GM23338 (cell line): ENCODE measurements at regions not wholly inside any gene's neighbourhood (a gene's known extent, or its start where the extent isn't known, plus 50 kb on each side); places are given as distances from the start of the nearest gene placed in this dataset.

Experiments used
- ATAC-seq: fragments of 200-7000 bp; cut with Tn5 transposase; 3 replicates; pipeline ENCODE4 v1.9.1; 2020
- DNase-seq: peaks from one replicate; pipeline ENCODE4 v3.0.0-alpha.2; 2015; ENCODE audit warnings: low spot score
- H2AFZ ChIP-seq: fragments of 200-600 bp; sonication (generic); 2 replicates; pipeline ENCODE4 v1.8.0; 2016; ENCODE audit warnings: antibody characterized with exemption, mild to moderate bottlenecking, moderate library complexity
- H3F3A ChIP-seq: fragments of 200-600 bp; sonication (generic); replicated peaks from 2 replicates; pipeline ENCODE4 v1.8.0; 2017; ENCODE audit warnings: antibody characterized with exemption, mixed run types, low read depth
- H3K27ac ChIP-seq: fragments of 200-600 bp; sonication (generic); 2 replicates; pipeline ENCODE4 v1.6.1; 2016; ENCODE audit warnings: low read depth
- H3K27me3 ChIP-seq: fragments of 200-600 bp; sonication (generic); 2 replicates; pipeline ENCODE4 v1.8.0; 2016; ENCODE audit warnings: mild to moderate bottlenecking, mixed run types, moderate library complexity; ENCODE audit not compliant: insufficient read depth
- H3K36me3 ChIP-seq: fragments of 200-600 bp; sonication (generic); 2 replicates; pipeline ENCODE4 v1.8.0; 2016; ENCODE audit warnings: mild to moderate bottlenecking; ENCODE audit not compliant: insufficient read depth
- H3K4me1 ChIP-seq: fragments of 200-600 bp; sonication (generic); 2 replicates; pipeline ENCODE4 v1.8.0; 2016; ENCODE audit warnings: mild to moderate bottlenecking, moderate library complexity; ENCODE audit not compliant: insufficient read depth
- H3K4me2 ChIP-seq: fragments of 200-600 bp; sonication (generic); 2 replicates; pipeline ENCODE4 v1.7.1; 2017; ENCODE audit warnings: mixed run types
- H3K4me3 ChIP-seq: fragments of 200-600 bp; sonication (generic); 2 replicates; pipeline ENCODE4 v1.6.1; 2016; ENCODE audit warnings: mixed run types
- H3K79me2 ChIP-seq: fragments of 200-600 bp; sonication (generic); replicated peaks from 2 replicates; pipeline ENCODE4 v1.8.0; 2017; ENCODE audit warnings: mild to moderate bottlenecking; ENCODE audit not compliant: insufficient read depth
- H3K9me2 ChIP-seq: fragments of 200-600 bp; sonication (generic); 2 replicates; pipeline ENCODE4 v1.8.0; 2017; ENCODE audit not compliant: insufficient read depth
- H4K20me1 ChIP-seq: fragments of 200-600 bp; sonication (generic); replicated peaks from 2 replicates; pipeline ENCODE4 v1.8.0; 2017; ENCODE audit warnings: mild to moderate bottlenecking; ENCODE audit not compliant: insufficient read depth
- H3K27ac Mint-ChIP-seq: 2 replicates; pipeline ENCODE4 v1.8.0; 2020; ENCODE audit warnings: inconsistent platforms, mild to moderate bottlenecking, moderate library complexity, mixed read lengths
- H3K27me3 Mint-ChIP-seq: 3 replicates; pipeline ENCODE4 v1.8.0; 2022; ENCODE audit warnings: low read depth, mild to moderate bottlenecking, moderate library complexity, mixed read lengths, inconsistent platforms; ENCODE audit not compliant: insufficient read depth, poor library complexity
- H3K36me3 Mint-ChIP-seq: 3 replicates; pipeline ENCODE4 v1.8.0; 2021; ENCODE audit warnings: low read depth, mild to moderate bottlenecking, inconsistent platforms, moderate library complexity, mixed read lengths
- H3K4me1 Mint-ChIP-seq: 3 replicates; pipeline ENCODE4 v1.8.0; 2020; ENCODE audit warnings: mild to moderate bottlenecking, inconsistent platforms, mixed read lengths
- H3K4me3 Mint-ChIP-seq: 3 replicates; pipeline ENCODE4 v1.8.0; 2021; ENCODE audit warnings: moderate library complexity, mild to moderate bottlenecking, inconsistent platforms, mixed read lengths
- H3K9me3 Mint-ChIP-seq: 3 replicates; pipeline ENCODE4 v1.8.0; 2020; ENCODE audit warnings: moderate library complexity, mild to moderate bottlenecking, inconsistent platforms, mixed read lengths
- CREB1 ChIP-seq: fragments of 250-450 bp; sonication (Bioruptor Pico); IDR thresholded peaks from 2 replicates; pipeline ENCODE4 v1.5.0; 2020; ENCODE audit warnings: low read depth, mild to moderate bottlenecking, moderate library complexity
- EZH2 ChIP-seq: fragments of 200-600 bp; sonication (generic); IDR thresholded peaks from one replicate; pipeline ENCODE4 v1.8.0; 2017; ENCODE audit warnings: antibody characterized with exemption, mild to moderate bottlenecking, low read depth; ENCODE audit not compliant: unreplicated experiment
- EZH2phosphoT487 ChIP-seq: fragments of 200-600 bp; sonication (generic); IDR thresholded peaks from one replicate; pipeline ENCODE4 v1.8.1; 2018; ENCODE audit warnings: antibody characterized with exemption; ENCODE audit not compliant: unreplicated experiment
- JUNB ChIP-seq: IDR thresholded peaks from one replicate; pipeline ENCODE4 v1.6.1; 2016; ENCODE audit warnings: antibody characterized with exemption; ENCODE audit not compliant: unreplicated experiment
- POLR2AphosphoS5 ChIP-seq: IDR thresholded peaks from 2 replicates; pipeline ENCODE4 v1.6.1; 2016; ENCODE audit warnings: antibody characterized with exemption, low read depth
- ZNF114 ChIP-seq: fragments of 250-450 bp; sonication (Bioruptor Pico); IDR thresholded peaks from 2 replicates; pipeline ENCODE4 v1.5.0; 2020; ENCODE audit warnings: mild to moderate bottlenecking, moderate library complexity
- ZNF331 ChIP-seq: fragments of 250-450 bp; sonication (Bioruptor Pico); IDR thresholded peaks from 2 replicates; pipeline ENCODE4 v1.5.0; 2020; ENCODE audit warnings: low read depth, mild to moderate bottlenecking, moderate library complexity
- TF ChIP-seq, protein P1 (sequence below): fragments of 250-450 bp; sonication (Bioruptor Pico); IDR thresholded peaks from 2 replicates; pipeline ENCODE4 v1.5.0; 2020; ENCODE audit warnings: mild to moderate bottlenecking, moderate library complexity
- TF ChIP-seq, protein P2 (sequence below): IDR thresholded peaks from 2 replicates; pipeline ENCODE4 v1.6.1; 2016; ENCODE audit warnings: antibody characterized with exemption

DNA sequence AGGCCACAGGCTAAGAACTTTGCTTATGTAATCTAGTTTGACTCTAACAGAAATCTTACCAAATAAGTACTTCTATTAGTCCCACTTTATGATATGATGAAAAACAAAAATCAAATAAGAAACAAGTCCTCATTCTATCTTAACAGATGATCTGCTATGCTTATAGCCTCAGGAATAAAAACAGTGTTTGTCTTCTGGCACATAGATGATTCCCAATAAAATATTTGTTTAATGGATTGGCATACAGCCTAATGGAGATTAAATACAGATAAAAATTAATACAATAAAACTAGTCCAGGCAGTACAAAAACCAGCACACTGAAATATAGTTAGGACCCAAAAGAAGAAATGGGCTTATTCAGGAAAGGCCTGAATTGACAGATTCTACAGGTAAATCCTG, 971.4 kb upstream of the WWC1 start:
- H3K27me3 ChIP-seq: no peaks in the 10 kb centered on the region
- H3K9me2 ChIP-seq: 0 out of 2 replicates have a peak, but pooled peaks cover 7% of the 10 kb centered on the region
- H3K27ac ChIP-seq: no peak overlapping the region
- peaks cover 2% of the 10 kb centered on the region for H3K27me3 Mint-ChIP-seq
- no peak for TF ChIP-seq POLR2AphosphoS5
- no peak for TF ChIP-seq CREB1 (CRISPR knock-in tag)
- TF ChIP-seq, protein P1, sequence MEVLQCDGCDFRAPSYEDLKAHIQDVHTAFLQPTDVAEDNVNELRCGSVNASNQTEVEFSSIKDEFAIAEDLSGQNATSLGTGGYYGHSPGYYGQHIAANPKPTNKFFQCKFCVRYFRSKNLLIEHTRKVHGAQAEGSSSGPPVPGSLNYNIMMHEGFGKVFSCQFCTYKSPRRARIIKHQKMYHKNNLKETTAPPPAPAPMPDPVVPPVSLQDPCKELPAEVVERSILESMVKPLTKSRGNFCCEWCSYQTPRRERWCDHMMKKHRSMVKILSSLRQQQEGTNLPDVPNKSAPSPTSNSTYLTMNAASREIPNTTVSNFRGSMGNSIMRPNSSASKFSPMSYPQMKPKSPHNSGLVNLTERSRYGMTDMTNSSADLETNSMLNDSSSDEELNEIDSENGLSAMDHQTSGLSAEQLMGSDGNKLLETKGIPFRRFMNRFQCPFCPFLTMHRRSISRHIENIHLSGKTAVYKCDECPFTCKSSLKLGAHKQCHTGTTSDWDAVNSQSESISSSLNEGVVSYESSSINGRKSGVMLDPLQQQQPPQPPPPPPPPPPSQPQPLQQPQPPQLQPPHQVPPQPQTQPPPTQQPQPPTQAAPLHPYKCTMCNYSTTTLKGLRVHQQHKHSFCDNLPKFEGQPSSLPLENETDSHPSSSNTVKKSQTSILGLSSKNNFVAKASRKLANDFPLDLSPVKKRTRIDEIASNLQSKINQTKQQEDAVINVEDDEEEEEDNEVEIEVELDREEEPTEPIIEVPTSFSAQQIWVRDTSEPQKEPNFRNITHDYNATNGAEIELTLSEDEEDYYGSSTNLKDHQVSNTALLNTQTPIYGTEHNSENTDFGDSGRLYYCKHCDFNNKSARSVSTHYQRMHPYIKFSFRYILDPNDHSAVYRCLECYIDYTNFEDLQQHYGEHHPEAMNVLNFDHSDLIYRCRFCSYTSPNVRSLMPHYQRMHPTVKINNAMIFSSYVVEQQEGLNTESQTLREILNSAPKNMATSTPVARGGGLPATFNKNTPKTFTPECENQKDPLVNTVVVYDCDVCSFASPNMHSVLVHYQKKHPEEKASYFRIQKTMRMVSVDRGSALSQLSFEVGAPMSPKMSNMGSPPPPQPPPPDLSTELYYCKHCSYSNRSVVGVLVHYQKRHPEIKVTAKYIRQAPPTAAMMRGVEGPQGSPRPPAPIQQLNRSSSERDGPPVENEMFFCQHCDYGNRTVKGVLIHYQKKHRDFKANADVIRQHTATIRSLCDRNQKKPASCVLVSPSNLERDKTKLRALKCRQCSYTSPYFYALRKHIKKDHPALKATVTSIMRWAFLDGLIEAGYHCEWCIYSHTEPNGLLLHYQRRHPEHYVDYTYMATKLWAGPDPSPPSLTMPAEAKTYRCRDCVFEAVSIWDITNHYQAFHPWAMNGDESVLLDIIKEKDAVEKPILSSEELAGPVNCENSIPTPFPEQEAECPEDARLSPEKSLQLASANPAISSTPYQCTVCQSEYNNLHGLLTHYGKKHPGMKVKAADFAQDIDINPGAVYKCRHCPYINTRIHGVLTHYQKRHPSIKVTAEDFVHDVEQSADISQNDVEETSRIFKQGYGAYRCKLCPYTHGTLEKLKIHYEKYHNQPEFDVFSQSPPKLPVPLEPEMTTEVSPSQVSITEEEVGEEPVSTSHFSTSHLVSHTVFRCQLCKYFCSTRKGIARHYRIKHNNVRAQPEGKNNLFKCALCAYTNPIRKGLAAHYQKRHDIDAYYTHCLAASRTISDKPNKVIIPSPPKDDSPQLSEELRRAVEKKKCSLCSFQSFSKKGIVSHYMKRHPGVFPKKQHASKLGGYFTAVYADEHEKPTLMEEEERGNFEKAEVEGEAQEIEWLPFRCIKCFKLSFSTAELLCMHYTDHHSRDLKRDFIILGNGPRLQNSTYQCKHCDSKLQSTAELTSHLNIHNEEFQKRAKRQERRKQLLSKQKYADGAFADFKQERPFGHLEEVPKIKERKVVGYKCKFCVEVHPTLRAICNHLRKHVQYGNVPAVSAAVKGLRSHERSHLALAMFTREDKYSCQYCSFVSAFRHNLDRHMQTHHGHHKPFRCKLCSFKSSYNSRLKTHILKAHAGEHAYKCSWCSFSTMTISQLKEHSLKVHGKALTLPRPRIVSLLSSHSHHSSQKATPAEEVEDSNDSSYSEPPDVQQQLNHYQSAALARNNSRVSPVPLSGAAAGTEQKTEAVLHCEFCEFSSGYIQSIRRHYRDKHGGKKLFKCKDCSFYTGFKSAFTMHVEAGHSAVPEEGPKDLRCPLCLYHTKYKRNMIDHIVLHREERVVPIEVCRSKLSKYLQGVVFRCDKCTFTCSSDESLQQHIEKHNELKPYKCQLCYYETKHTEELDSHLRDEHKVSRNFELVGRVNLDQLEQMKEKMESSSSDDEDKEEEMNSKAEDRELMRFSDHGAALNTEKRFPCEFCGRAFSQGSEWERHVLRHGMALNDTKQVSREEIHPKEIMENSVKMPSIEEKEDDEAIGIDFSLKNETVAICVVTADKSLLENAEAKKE: no peak
- H3K4me2 ChIP-seq: no peak overlapping the region
- H3K36me3 Mint-ChIP-seq: peaks cover 6% of the 10 kb centered on the region; the same call in 2 of the 3 replicates
- H3F3A ChIP-seq: no peaks in the 10 kb centered on the region
- ATAC-seq (no peak), DNase-seq (no peak)
- no peak overlapping the region for H2AFZ ChIP-seq
- no peaks in the 10 kb centered on the region for H3K79me2 ChIP-seq
- H3K4me1 Mint-ChIP-seq: peaks cover 23% of the 10 kb centered on the region
- H3K4me3 ChIP-seq: no peak overlapping the region
- no peaks in the 10 kb centered on the region for H3K36me3 ChIP-seq
- H3K4me3 Mint-ChIP-seq: no peak overlapping the region
- H3K4me1 ChIP-seq: peaks cover 22% of the 10 kb centered on the region
- no peaks in the 10 kb centered on the region for H4K20me1 ChIP-seq
- H3K27ac Mint-ChIP-seq: no peak overlapping the region
- 0 out of 3 replicates have a peak, but pooled peaks cover 3% of the 10 kb centered on the region for H3K9me3 Mint-ChIP-seq

DNA sequence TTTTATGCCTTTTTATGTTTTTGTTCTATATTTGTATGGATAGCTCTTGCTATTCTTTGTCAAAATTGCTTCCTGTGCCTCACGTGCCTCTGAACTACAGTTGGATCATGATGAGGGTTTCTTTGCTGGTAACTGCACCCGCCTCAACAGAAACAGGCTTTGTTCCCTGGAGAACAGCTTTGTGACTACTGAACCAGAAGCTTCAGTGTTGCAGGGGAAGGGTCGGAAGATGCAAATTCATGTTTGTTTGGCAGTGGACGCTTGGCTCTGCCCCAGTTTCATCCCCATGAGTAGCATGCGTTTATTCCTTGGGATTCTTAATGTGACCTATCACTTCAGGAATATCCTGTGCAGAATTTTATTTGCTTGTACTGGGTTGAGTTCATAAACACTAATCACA, 959.1 kb upstream of the WWC1 start:
- ATAC-seq (no peak), DNase-seq (no peak)
- H3K79me2 ChIP-seq: no peaks in the 10 kb centered on the region
- H3K27me3 ChIP-seq: no peaks in the 10 kb centered on the region
- no peaks in the 10 kb centered on the region for H3K4me1 ChIP-seq
- H3K27ac ChIP-seq: no peak overlapping the region
- no peak overlapping the region for H2AFZ ChIP-seq
- no peaks in the 10 kb centered on the region for H3K36me3 ChIP-seq
- H3K27me3 Mint-ChIP-seq: no peaks in the 10 kb centered on the region
- H3K4me1 Mint-ChIP-seq: 0 out of 3 replicates have a peak, but pooled peaks cover 2% of the 10 kb centered on the region
- TF ChIP-seq, protein P2, sequence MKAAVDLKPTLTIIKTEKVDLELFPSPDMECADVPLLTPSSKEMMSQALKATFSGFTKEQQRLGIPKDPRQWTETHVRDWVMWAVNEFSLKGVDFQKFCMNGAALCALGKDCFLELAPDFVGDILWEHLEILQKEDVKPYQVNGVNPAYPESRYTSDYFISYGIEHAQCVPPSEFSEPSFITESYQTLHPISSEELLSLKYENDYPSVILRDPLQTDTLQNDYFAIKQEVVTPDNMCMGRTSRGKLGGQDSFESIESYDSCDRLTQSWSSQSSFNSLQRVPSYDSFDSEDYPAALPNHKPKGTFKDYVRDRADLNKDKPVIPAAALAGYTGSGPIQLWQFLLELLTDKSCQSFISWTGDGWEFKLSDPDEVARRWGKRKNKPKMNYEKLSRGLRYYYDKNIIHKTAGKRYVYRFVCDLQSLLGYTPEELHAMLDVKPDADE: no peak
- TF ChIP-seq ZNF331 (CRISPR knock-in tag): no peak
- TF ChIP-seq ZNF114 (CRISPR knock-in tag): no peak
- TF ChIP-seq CREB1 (CRISPR knock-in tag): no peak
- no peak for TF ChIP-seq JUNB
- TF ChIP-seq EZH2: no peak
- no peak for TF ChIP-seq EZH2phosphoT487
- no peaks in the 10 kb centered on the region for H3F3A ChIP-seq
- no peaks in the 10 kb centered on the region for H3K9me3 Mint-ChIP-seq
- H3K4me3 Mint-ChIP-seq: no peak overlapping the region
- H3K9me2 ChIP-seq: no peaks in the 10 kb centered on the region; the same call in 1 of the 2 replicates
- H3K4me3 ChIP-seq: no peak overlapping the region
- H4K20me1 ChIP-seq: no peaks in the 10 kb centered on the region
- H3K27ac Mint-ChIP-seq: no peak overlapping the region
- H3K36me3 Mint-ChIP-seq: no peaks in the 10 kb centered on the region
- no peak overlapping the region for H3K4me2 ChIP-seq
